H1 (cell line): ENCODE measurements at regions not wholly inside any gene's neighbourhood (a gene's known extent, or its start where the extent isn't known, plus 50 kb on each side); places are given as distances from the start of the nearest gene placed in this dataset.

ENCODE experiments used
- CTCF ChIA-PET: fragments of 300-600 bp; sonication (Branson Sonifier 250); formaldehyde crosslinking; loops from one replicate; lab custom pipeline; 2021; ENCODE audit not compliant: partially characterized antibody; lab: Charles Lee
- POLR2A ChIA-PET: fragments of 300-600 bp; sonication (Branson Sonifier 250); formaldehyde crosslinking; loops from one replicate; lab custom pipeline; 2021; ENCODE audit warnings: inconsistent platforms; ENCODE audit not compliant: partially characterized antibody; lab: Charles Lee
- DNase-seq, 2 experiments: peaks; one replicate each; pipeline versions ENCODE4 v3.0.0 to v3.0.0-alpha.2; 2010 to 2022; ENCODE audit warnings: low spot score in 2 of 2, low read depth in 1 of 2, mixed read lengths in 1 of 2
- FAIRE-seq: peaks from 2 replicates; lab custom pipeline; 2011; peaks lifted over from hg19 to GRCh38; lab: Jason Lieb, UNC
- H2AFZ ChIP-seq: 2 replicates; pipeline ENCODE4 v1.8.1; 2012; ENCODE audit warnings: low read length, inconsistent platforms
- H2AK5ac ChIP-seq: 2 replicates; pipeline ENCODE4 v1.6.1; 2013; ENCODE audit warnings: low read depth, low read length
- H2BK120ac ChIP-seq: replicated peaks from 2 replicates; pipeline ENCODE3; 2013; ENCODE audit warnings: low read depth, low read length, inconsistent platforms
- H2BK12ac ChIP-seq: 2 replicates; pipeline ENCODE4 v1.6.1; 2013; ENCODE audit warnings: low read depth, low read length
- H2BK15ac ChIP-seq: 2 replicates; pipeline ENCODE4 v1.6.1; 2013; ENCODE audit warnings: low read length
- H2BK20ac ChIP-seq: 2 replicates; pipeline ENCODE4 v1.6.1; 2013; ENCODE audit warnings: low read length
- H2BK5ac ChIP-seq: 2 replicates; pipeline ENCODE4 v1.6.1; 2013; ENCODE audit warnings: low read depth, low read length
- H3K14ac ChIP-seq: 2 replicates; pipeline ENCODE4 v1.6.1; 2013; ENCODE audit warnings: inconsistent platforms; ENCODE audit not compliant: insufficient read length
- H3K18ac ChIP-seq: 2 replicates; pipeline ENCODE4 v1.6.1; 2013; ENCODE audit warnings: low read length; ENCODE audit errors: extremely low read depth
- H3K23ac ChIP-seq: 2 replicates; pipeline ENCODE4 v1.6.1; 2013; ENCODE audit warnings: inconsistent platforms; ENCODE audit not compliant: insufficient read length
- H3K23me2 ChIP-seq: 2 replicates; pipeline ENCODE4 v1.6.1; 2013; ENCODE audit warnings: low read depth, low read length
- H3K27ac ChIP-seq: 2 replicates; pipeline ENCODE4 v1.6.1; 2011; ENCODE audit warnings: low read depth, low read length, inconsistent platforms
- H3K27me3 ChIP-seq, 4 experiments: replicated peaks in 1 of 4; 1 replicate in 1 of 4; 2 replicates in 3 of 4; pipeline versions ENCODE4 v1.6.1 to v1.8.1; 2011 to 2013; ENCODE audit warnings: low read length in 3 of 4, mild to moderate bottlenecking in 3 of 4, inconsistent platforms in 2 of 4, mixed read lengths in 2 of 4, moderate library complexity in 1 of 4; ENCODE audit not compliant: control insufficient read depth in 3 of 4, insufficient read depth in 3 of 4; ENCODE audit errors: extremely low read depth in 1 of 4
- H3K36me3 ChIP-seq, 4 experiments: 2 replicates each; pipeline versions ENCODE4 v1.6.1 to v1.8.1; 2011 to 2013; ENCODE audit warnings: mild to moderate bottlenecking in 4 of 4, low read length in 3 of 4, moderate library complexity in 2 of 4, control low read depth in 1 of 4, inconsistent platforms in 1 of 4; ENCODE audit not compliant: insufficient read depth in 4 of 4, control insufficient read depth in 2 of 4
- H3K4ac ChIP-seq: replicated peaks from 2 replicates; pipeline ENCODE3; 2013; ENCODE audit warnings: low read length, low read depth, mixed read lengths, inconsistent platforms; ENCODE audit not compliant: insufficient read length
- H3K4me1 ChIP-seq, 4 experiments: replicated peaks in 1 of 4; 1 replicate in 1 of 4; 2 replicates in 3 of 4; pipeline versions ENCODE4 v1.6.1 to v1.8.1; 2011 to 2013; ENCODE audit warnings: low read length in 3 of 4, inconsistent platforms in 2 of 4, mixed read lengths in 1 of 4; ENCODE audit not compliant: insufficient read depth in 4 of 4, control insufficient read depth in 3 of 4
- H3K4me2 ChIP-seq, 2 experiments: 2 replicates each; pipeline versions ENCODE4 v1.6.1 to v1.8.1; 2011 to 2013; ENCODE audit warnings: low read depth in 2 of 2, low read length in 2 of 2, control low read depth in 1 of 2, inconsistent platforms in 1 of 2, mild to moderate bottlenecking in 1 of 2; ENCODE audit not compliant: insufficient read depth in 1 of 2
- H3K4me3 ChIP-seq, 4 experiments: fragments of 200-600, 300-600 bp in 1 of 4; sonication (generic), shearing (Covaris generic), sonication (Bioruptor Twin) in 1 of 4; 2 replicates each; pipeline versions ENCODE4 v1.5.1 to v1.8.1; 2011 to 2016; ENCODE audit warnings: low read length in 4 of 4, low read depth in 3 of 4, control low read depth in 2 of 4, inconsistent platforms in 2 of 4, mild to moderate bottlenecking in 2 of 4, mixed read lengths in 1 of 4, moderate library complexity in 1 of 4; ENCODE audit not compliant: insufficient read depth in 2 of 4; ENCODE audit errors: extremely low read depth in 1 of 4
- H3K56ac ChIP-seq: replicated peaks from 2 replicates; pipeline ENCODE3; 2013; ENCODE audit warnings: low read depth, mild to moderate bottlenecking, mixed read lengths, low read length, inconsistent platforms; ENCODE audit not compliant: insufficient read length
- H3K79me1 ChIP-seq: 2 replicates; pipeline ENCODE4 v1.6.1; 2013; ENCODE audit warnings: low read depth, low read length, control low read depth
- H3K79me2 ChIP-seq, 2 experiments: 2 replicates each; pipeline versions ENCODE4 v1.6.1 to v1.8.1; 2012 to 2013; ENCODE audit warnings: low read length in 2 of 2, mild to moderate bottlenecking in 2 of 2, inconsistent platforms in 1 of 2; ENCODE audit not compliant: insufficient read depth in 2 of 2, control insufficient read depth in 1 of 2
- H3K9ac ChIP-seq, 4 experiments: replicated peaks in 1 of 4; 1 replicate in 1 of 4; 2 replicates in 3 of 4; pipeline versions ENCODE4 v1.6.1 to v1.8.1; 2011 to 2013; ENCODE audit warnings: low read depth in 3 of 4, low read length in 3 of 4, control low read depth in 2 of 4, mild to moderate bottlenecking in 2 of 4, moderate library complexity in 2 of 4, inconsistent platforms in 1 of 4; ENCODE audit errors: extremely low read depth in 1 of 4
- H3K9me3 ChIP-seq, 2 experiments: 2 replicates each; pipeline versions ENCODE4 v1.6.1 to v1.8.1; 2012 to 2013; ENCODE audit warnings: mild to moderate bottlenecking in 2 of 2, moderate library complexity in 2 of 2, control low read depth in 1 of 2, inconsistent platforms in 1 of 2, low read depth in 1 of 2, low read length in 1 of 2, mixed read lengths in 1 of 2; ENCODE audit not compliant: insufficient read depth in 2 of 2
- H4K20me1 ChIP-seq, 2 experiments: replicated peaks in 1 of 2; 2 replicates each; pipeline versions ENCODE3 to v1.8.1; 2011 to 2013; ENCODE audit warnings: inconsistent platforms in 2 of 2, low read length in 2 of 2, mild to moderate bottlenecking in 1 of 2; ENCODE audit not compliant: insufficient read depth in 2 of 2, control insufficient read depth in 1 of 2
- H4K5ac ChIP-seq: 2 replicates; pipeline ENCODE4 v1.6.1; 2013; ENCODE audit warnings: low read length, low read depth, mixed read lengths, inconsistent platforms; ENCODE audit not compliant: insufficient read length
- H4K8ac ChIP-seq: 2 replicates; pipeline ENCODE4 v1.8.0; 2013; ENCODE audit warnings: mild to moderate bottlenecking, moderate library complexity, low read length, inconsistent platforms; ENCODE audit not compliant: insufficient read depth; ENCODE audit errors: extremely low read depth
- H4K91ac ChIP-seq: replicated peaks from 2 replicates; pipeline ENCODE3; 2013; ENCODE audit warnings: low read length, mixed read lengths, inconsistent platforms; ENCODE audit not compliant: insufficient read length
- HDAC6 ChIP-seq: IDR thresholded peaks from one replicate; pipeline ENCODE4 v1.7.1; 2012; ENCODE audit warnings: low read depth, mild to moderate bottlenecking, inconsistent platforms, low read length, moderate library complexity
- WGBS, 2 experiments: shearing (Covaris generic) in 1 of 2; methylation state at CpG; one replicate each; pipeline versions ENCODE4 v1.1.6 to v1.1.7; 2013 to 2015; ENCODE audit warnings: low lambda C conversion rate in 2 of 2, mixed read lengths in 2 of 2, inconsistent platforms in 1 of 2, low coverage in 1 of 2, missing lambda C conversion rate in 1 of 2; ENCODE audit not compliant: insufficient replicate concordance in 2 of 2, insufficient coverage in 1 of 2, insufficient read length in 1 of 2; ENCODE audit errors: extremely low coverage in 1 of 2, missing lambda C conversion rate in 1 of 2; 5-methylcytosine and 5-hydroxymethylcytosine counted together

DNA sequence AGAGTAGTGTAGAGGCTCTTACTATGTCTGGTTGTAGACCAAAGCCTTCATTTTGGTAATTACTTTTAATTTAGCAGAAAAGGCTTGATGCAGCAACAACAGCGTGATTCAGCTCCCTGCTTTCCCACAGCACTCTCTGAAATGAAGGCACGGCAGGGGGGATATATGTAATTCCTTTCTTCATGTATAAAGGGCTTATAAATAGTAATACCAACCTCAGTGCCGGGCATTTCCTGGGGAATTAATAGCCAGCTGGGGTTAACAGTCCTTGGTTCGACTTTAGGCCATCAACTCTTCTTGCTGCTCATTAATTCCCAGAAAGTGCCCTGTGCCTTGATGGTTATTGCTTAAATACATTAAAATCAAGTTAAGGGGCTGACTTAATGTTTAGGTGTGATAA, 669.0 kb downstream of the ZNF674 start:
- Histone ChIP-seq H2BK120ac (no peak overlapping the region), H3K4me2 (no peak overlapping the region), H4K91ac (no peak overlapping the region), H3K14ac (no peak overlapping the region), H4K8ac (no peak overlapping the region), H4K20me1 (no peaks in the 10 kb centered on the region), H3K18ac (no peak overlapping the region), H2BK5ac (no peak overlapping the region), H2BK12ac (no peak overlapping the region), H3K4me3 (no peak overlapping the region), H3K23ac (no peak overlapping the region), H3K27ac (no peak overlapping the region), H3K4ac (no peak overlapping the region), H3K9me3 (no peaks in the 10 kb centered on the region), H3K36me3 (no peaks in the 10 kb centered on the region), H3K79me1 (no peaks in the 10 kb centered on the region), H2AK5ac (no peak overlapping the region), H3K4me1 (0 out of 7 replicates have a peak, but pooled peaks cover 0 to 2% (median 0%) of the 10 kb centered on the region in 4 experiments), H2AFZ (no peak overlapping the region), H2BK20ac (no peak overlapping the region), H3K23me2 (no peaks in the 10 kb centered on the region), H4K5ac (no peak overlapping the region), H3K79me2 (no peaks in the 10 kb centered on the region), H2BK15ac (no peak overlapping the region), H3K27me3 (no peaks in the 10 kb centered on the region), H3K56ac (no peak overlapping the region), H3K9ac (no peak overlapping the region)
- 86% methylated on average over 4 of the region's 4 CpGs; no CpG with 5 or more reads in 1 of the 2 experiments for WGBS, 2 experiments
- POLR2A ChIA-PET = no interaction called here
- FAIRE-seq (no peak), DNase-seq (no peak)
- TF ChIP-seq HDAC6 = no peak
- CTCF ChIA-PET = interaction anchor here (0.6 to 1.5 kb wide), 3 partner anchors 40 to 506 kb away, joined by 3 read pairs; no protein-coding TSS in a partner anchor
